GM19239 (cell line): ENCODE measurements at regions not wholly inside any gene's neighbourhood (a gene's known extent, or its start where the extent isn't known, plus 50 kb on each side); places are given as distances from the start of the nearest gene placed in this dataset.

Experiments
- DNase-seq: peaks from one replicate; pipeline ENCODE4 v3.0.0; 2011; ENCODE audit warnings: low spot score; ENCODE audit not compliant: insufficient read length
- FAIRE-seq: peaks from 2 replicates; lab custom pipeline; 2011; peaks lifted over from hg19 to GRCh38; lab: Jason Lieb, UNC

GRCh38 chr16:13779676-13780075 is 140.3 kb upstream of the ERCC4 start:
- no peak for DNase-seq
- FAIRE-seq = no peak

GRCh38 chr16:13780406-13781168 is 139.4 kb upstream of the ERCC4 start:
- no peak for FAIRE-seq
- DNase-seq = no peak

- DNase-seq = no peak
- FAIRE-seq = no peak
Measured at GRCh38 chr16:13781169-13781564, 138.8 kb upstream of the ERCC4 start.

- DNase-seq (no peak), FAIRE-seq (no peak)
Measured at GRCh38 chr16:13781575-13782338, 138.2 kb upstream of the ERCC4 start.

GRCh38 chr16:13791095-13791494 is 128.9 kb upstream of the ERCC4 start:
- DNase-seq (no peak), FAIRE-seq (no peak)

GRCh38 chr16:13793841-13794409 is 126.0 kb upstream of the ERCC4 start:
- FAIRE-seq (no peak), DNase-seq (no peak)

GRCh38 chr16:13795131-13795530 is 124.8 kb upstream of the ERCC4 start:
- DNase-seq = no peak
- no peak for FAIRE-seq

GRCh38 chr16:13797718-13798117 is 122.2 kb upstream of the ERCC4 start:
- FAIRE-seq (no peak), DNase-seq (no peak)

- FAIRE-seq (no peak), DNase-seq (no peak)
Measured at GRCh38 chr16:13798211-13798610, 121.7 kb upstream of the ERCC4 start.

GRCh38 chr16:13803974-13804373 is 116.0 kb upstream of the ERCC4 start:
- no peak for DNase-seq
- FAIRE-seq = no peak

GRCh38 chr16:13805951-13806350 is 114.0 kb upstream of the ERCC4 start:
- FAIRE-seq = no peak
- no peak for DNase-seq

- DNase-seq = no peak
- FAIRE-seq = no peak
Measured at GRCh38 chr16:13806671-13807070, 113.3 kb upstream of the ERCC4 start.

GRCh38 chr16:13808102-13808501 is 111.9 kb upstream of the ERCC4 start:
- no peak for FAIRE-seq

GRCh38 chr16:13809765-13810164 is 110.2 kb upstream of the ERCC4 start:
- no peak for DNase-seq
- no peak for FAIRE-seq

More at GRCh38 chr16:13808102-13808501, 111.9 kb upstream of the ERCC4 start:
- DNase-seq = no peak

GRCh38 chr16:13811834-13812233 is 108.1 kb upstream of the ERCC4 start:
- FAIRE-seq (no peak), DNase-seq (no peak)

- DNase-seq (no peak), FAIRE-seq (no peak)
Measured at GRCh38 chr16:13816701-13817100, 103.3 kb upstream of the ERCC4 start.

GRCh38 chr16:13823501-13823900 is 96.5 kb upstream of the ERCC4 start:
- no peak for DNase-seq
- FAIRE-seq = no peak

GRCh38 chr16:13829697-13830299 is 90.2 kb upstream of the ERCC4 start:
- FAIRE-seq = no peak
- DNase-seq = no peak

GRCh38 chr16:13833515-13833914 is 86.4 kb upstream of the ERCC4 start:
- no peak for DNase-seq
- no peak for FAIRE-seq

- FAIRE-seq = no peak
- no peak for DNase-seq
Measured at GRCh38 chr16:13835387-13835786, 84.6 kb upstream of the ERCC4 start.
